Loucy (cell line): ENCODE measurements at regions not wholly inside any gene's neighbourhood (a gene's known extent, or its start where the extent isn't known, plus 50 kb on each side); places are given as distances from the start of the nearest gene placed in this dataset.

Experiments
- H2AFZ ChIP-seq: fragments of 200-600 bp; sonication (generic); 2 replicates; pipeline ENCODE4 v1.6.0; 2016; ENCODE audit warnings: antibody characterized with exemption, mild to moderate bottlenecking, low read length, moderate library complexity
- H3F3A ChIP-seq: fragments of 200-600 bp; 2 replicates; pipeline ENCODE4 v1.6.0; 2016; ENCODE audit warnings: antibody characterized with exemption, low read depth, mild to moderate bottlenecking
- H3K27me3 ChIP-seq: fragments of 200-600 bp; sonication (generic); 2 replicates; pipeline ENCODE4 v1.6.1; 2014; ENCODE audit warnings: low read length, mild to moderate bottlenecking; ENCODE audit not compliant: insufficient read depth, poor library complexity, severe bottlenecking
- H3K36me3 ChIP-seq: fragments of 200-600 bp; sonication (generic); 2 replicates; pipeline ENCODE4 v1.6.1; 2016; ENCODE audit warnings: low read length; ENCODE audit not compliant: insufficient read depth
- H3K4me1 ChIP-seq: fragments of 200-600 bp; sonication (generic); 2 replicates; pipeline ENCODE4 v1.5.1; 2014; ENCODE audit warnings: low read length, mild to moderate bottlenecking; ENCODE audit not compliant: insufficient read depth, poor library complexity, severe bottlenecking
- H3K4me2 ChIP-seq: fragments of 200-600 bp; sonication (generic); 2 replicates; pipeline ENCODE4 v1.6.0; 2014; ENCODE audit warnings: antibody characterized with exemption, low read length, low read depth, mild to moderate bottlenecking; ENCODE audit not compliant: poor library complexity, severe bottlenecking
- H3K4me3 ChIP-seq: fragments of 200-600 bp; sonication (generic); 2 replicates; pipeline ENCODE4 v1.5.1; 2014; ENCODE audit warnings: low read length, mild to moderate bottlenecking, mixed read lengths; ENCODE audit not compliant: poor library complexity, severe bottlenecking
- H3K79me2 ChIP-seq: fragments of 200-600 bp; sonication (generic); 2 replicates; pipeline ENCODE4 v1.6.1; 2014; ENCODE audit warnings: low read length; ENCODE audit not compliant: insufficient read depth
- H3K9ac ChIP-seq: fragments of 200-600 bp; sonication (generic); 2 replicates; pipeline ENCODE4 v1.6.0; 2014; ENCODE audit warnings: mild to moderate bottlenecking, low read depth, low read length, moderate library complexity; ENCODE audit not compliant: poor library complexity, severe bottlenecking
- H3K9me2 ChIP-seq: fragments of 200-600 bp; sonication (generic); replicated peaks from 2 replicates; pipeline ENCODE4 v1.6.1; 2016; ENCODE audit warnings: low read depth, low read length, mixed read lengths
- H3K9me3 ChIP-seq: fragments of 200-600 bp; sonication (generic); 2 replicates; pipeline ENCODE4 v1.6.1; 2014; ENCODE audit warnings: mild to moderate bottlenecking, antibody characterized with exemption, low read length, low read depth; ENCODE audit not compliant: insufficient read depth
- H4K20me1 ChIP-seq: fragments of 200-600 bp; sonication (generic); 2 replicates; pipeline ENCODE4 v1.6.0; 2014; ENCODE audit warnings: antibody characterized with exemption, low read length, mild to moderate bottlenecking; ENCODE audit not compliant: insufficient read depth, poor library complexity, severe bottlenecking
- EZH2phosphoT487 ChIP-seq: fragments of 200-600 bp; IDR thresholded peaks from 2 replicates; pipeline ENCODE4 v1.6.1; 2018; ENCODE audit warnings: antibody characterized with exemption, mild to moderate bottlenecking, moderate library complexity, borderline replicate concordance
- TF ChIP-seq, protein P1 (sequence below): fragments of 200-600 bp; sonication (generic); conservative IDR thresholded peaks from 2 replicates; pipeline ENCODE4 v1.5.1; 2014; ENCODE audit warnings: mild to moderate bottlenecking, antibody characterized with exemption, low read length

DNA sequence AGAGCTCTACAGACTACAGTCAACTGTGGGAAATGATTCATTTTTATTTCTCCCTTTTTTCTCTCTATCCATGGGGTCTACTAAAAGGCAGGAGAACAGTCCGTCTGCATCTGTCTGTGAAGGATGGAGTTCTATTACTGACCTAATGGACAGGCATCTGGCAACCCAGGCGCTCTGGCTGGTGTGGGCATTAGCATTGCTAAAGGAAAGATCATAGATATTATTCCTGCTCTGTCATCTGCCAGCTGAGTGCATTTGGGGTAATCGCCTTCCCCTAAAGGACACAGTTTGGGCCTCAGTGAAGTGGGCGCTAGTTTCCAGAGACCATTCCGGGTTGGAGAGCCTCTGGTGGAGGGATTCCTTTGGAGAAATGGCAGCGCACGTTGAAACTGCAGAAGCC is 201.3 kb upstream of the TCERG1L start:
- no peak overlapping the region for H3K4me3 ChIP-seq
- TF ChIP-seq, protein P1, sequence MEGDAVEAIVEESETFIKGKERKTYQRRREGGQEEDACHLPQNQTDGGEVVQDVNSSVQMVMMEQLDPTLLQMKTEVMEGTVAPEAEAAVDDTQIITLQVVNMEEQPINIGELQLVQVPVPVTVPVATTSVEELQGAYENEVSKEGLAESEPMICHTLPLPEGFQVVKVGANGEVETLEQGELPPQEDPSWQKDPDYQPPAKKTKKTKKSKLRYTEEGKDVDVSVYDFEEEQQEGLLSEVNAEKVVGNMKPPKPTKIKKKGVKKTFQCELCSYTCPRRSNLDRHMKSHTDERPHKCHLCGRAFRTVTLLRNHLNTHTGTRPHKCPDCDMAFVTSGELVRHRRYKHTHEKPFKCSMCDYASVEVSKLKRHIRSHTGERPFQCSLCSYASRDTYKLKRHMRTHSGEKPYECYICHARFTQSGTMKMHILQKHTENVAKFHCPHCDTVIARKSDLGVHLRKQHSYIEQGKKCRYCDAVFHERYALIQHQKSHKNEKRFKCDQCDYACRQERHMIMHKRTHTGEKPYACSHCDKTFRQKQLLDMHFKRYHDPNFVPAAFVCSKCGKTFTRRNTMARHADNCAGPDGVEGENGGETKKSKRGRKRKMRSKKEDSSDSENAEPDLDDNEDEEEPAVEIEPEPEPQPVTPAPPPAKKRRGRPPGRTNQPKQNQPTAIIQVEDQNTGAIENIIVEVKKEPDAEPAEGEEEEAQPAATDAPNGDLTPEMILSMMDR: no peak
- no peak for TF ChIP-seq EZH2phosphoT487

DNA sequence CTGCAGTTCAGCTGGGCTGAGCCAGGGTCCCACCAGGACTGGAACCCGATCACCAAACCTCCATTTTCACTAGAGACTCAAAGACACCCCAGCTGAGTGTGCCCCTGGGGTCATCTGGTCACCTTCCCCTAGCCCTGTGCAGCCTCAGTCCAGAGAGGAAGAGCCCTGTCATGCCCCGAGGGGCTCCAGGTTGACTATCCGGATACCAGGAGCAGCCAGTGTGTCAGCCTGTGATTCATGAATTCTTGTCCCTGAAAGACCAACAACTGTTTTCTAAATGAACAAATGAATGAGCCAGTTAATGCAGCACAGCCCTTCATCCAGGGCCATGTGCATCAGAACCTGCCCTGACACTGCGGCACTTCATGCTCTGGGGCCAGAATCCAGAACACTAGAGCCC is 201.9 kb upstream of the TCERG1L start:
- Histone ChIP-seq H3K36me3 (no peaks in the 10 kb centered on the region), H3K4me1 (no peaks in the 10 kb centered on the region), H3K79me2 (no peaks in the 10 kb centered on the region), H3K4me3 (no peak overlapping the region), H3K9me2 (no peaks in the 10 kb centered on the region), H3K27me3 (no peaks in the 10 kb centered on the region), H2AFZ (no peak overlapping the region), H3K4me2 (no peak overlapping the region), H3K9me3 (peaks cover 6% of the 10 kb centered on the region; the same call in 1 of the 2 replicates), H3F3A (no peaks in the 10 kb centered on the region), H4K20me1 (no peaks in the 10 kb centered on the region), H3K9ac (no peak overlapping the region)
- TF ChIP-seq, protein P1: no peak
- TF ChIP-seq EZH2phosphoT487: no peak

More for the DNA sequence above, 201.3 kb upstream of the TCERG1L start:
- Histone ChIP-seq H3K36me3 (no peaks in the 10 kb centered on the region), H3K27me3 (no peaks in the 10 kb centered on the region), H3F3A (no peaks in the 10 kb centered on the region), H3K9me2 (no peaks in the 10 kb centered on the region), H2AFZ (no peak overlapping the region), H4K20me1 (no peaks in the 10 kb centered on the region), H3K4me2 (no peak overlapping the region), H3K9me3 (peaks cover 6% of the 10 kb centered on the region; the same call in 1 of the 2 replicates), H3K9ac (no peak overlapping the region), H3K4me1 (no peaks in the 10 kb centered on the region), H3K79me2 (no peaks in the 10 kb centered on the region)

DNA sequence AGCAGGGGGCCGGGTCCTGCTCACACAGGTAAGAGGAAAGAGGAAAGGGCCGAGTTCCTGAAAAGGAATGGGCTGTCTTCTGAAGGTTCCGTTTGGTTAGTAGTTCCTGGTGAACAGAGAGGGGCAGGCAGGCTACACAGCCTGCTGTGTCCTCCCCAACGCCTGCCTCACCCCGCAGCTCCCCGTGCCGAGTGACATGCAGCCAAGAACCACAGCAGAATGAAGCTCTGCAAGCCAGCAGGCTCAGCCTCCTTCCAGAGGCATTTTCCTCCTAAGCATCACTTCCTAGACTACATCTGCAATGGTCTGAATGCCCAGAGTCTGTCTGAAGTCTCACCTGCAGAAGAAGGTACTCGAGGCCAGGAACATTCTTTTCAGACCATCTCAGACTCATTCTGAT is 202.4 kb upstream of the TCERG1L start:
- no peak overlapping the region for H3K4me2 ChIP-seq
- peaks cover 6% of the 10 kb centered on the region; the same call in 1 of the 2 replicates for H3K9me3 ChIP-seq
- H3K9ac ChIP-seq: no peak overlapping the region
- H2AFZ ChIP-seq: no peak overlapping the region
- no peak overlapping the region for H3K4me3 ChIP-seq
- no peaks in the 10 kb centered on the region for H3K79me2 ChIP-seq
- H3K27me3 ChIP-seq: no peaks in the 10 kb centered on the region
- H3K9me2 ChIP-seq: no peaks in the 10 kb centered on the region
- no peaks in the 10 kb centered on the region for H3K4me1 ChIP-seq
- no peaks in the 10 kb centered on the region for H3F3A ChIP-seq
- no peaks in the 10 kb centered on the region for H3K36me3 ChIP-seq
- TF ChIP-seq, protein P1: no peak
- no peak for TF ChIP-seq EZH2phosphoT487
- no peaks in the 10 kb centered on the region for H4K20me1 ChIP-seq
